GM19463 (cell line): ENCODE measurements at regions not wholly inside any gene's neighbourhood (a gene's known extent, or its start where the extent isn't known, plus 50 kb on each side); places are given as distances from the start of the nearest gene placed in this dataset.
"Not testable (repeated sequence)": the region's sequence is repeated elsewhere in the genome, so short reads cannot be mapped to it uniquely, and the experiment has no call there.

Experiments
- ATAC-seq: cut with Tn5 transposase; IDR thresholded peaks from one replicate; pipeline ENCODE4 v1.9.1; 2021; ENCODE audit warnings: mild to moderate bottlenecking, moderate library complexity; ENCODE audit not compliant: unreplicated experiment

GRCh38 chr9:126165755-126166154, 160.9 kb upstream of the MVB12B start:
- no peak for ATAC-seq

DNA sequence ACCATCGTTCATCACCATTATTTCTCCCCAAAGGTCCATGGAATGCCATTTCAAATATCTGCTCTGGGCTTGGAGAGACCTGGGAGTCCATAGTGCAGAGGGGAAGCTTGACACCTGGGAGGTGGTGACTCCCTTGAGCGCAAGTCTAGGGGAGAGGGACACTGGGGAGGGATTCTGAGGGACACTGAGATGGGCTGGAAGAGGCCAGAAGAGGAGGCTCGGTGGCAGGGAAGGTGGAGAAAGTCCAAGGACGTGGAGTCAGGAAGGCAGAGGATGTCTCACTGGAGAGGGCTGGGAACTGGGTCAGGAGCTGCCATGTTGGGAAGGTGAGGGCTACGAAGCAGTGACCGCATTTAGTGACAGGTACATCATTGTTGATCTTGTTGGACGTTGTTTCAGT, 160.3 kb upstream of the MVB12B start:
- ATAC-seq, result no peak

- no peak for ATAC-seq
Observed at GRCh38 chr9:126166866-126167265, 159.8 kb upstream of the MVB12B start.

- no peak for ATAC-seq
Observed at GRCh38 chr9:126169736-126170135, 156.9 kb upstream of the MVB12B start.

- no peak for ATAC-seq
Observed at GRCh38 chr9:126170286-126170823, 156.3 kb upstream of the MVB12B start.

DNA sequence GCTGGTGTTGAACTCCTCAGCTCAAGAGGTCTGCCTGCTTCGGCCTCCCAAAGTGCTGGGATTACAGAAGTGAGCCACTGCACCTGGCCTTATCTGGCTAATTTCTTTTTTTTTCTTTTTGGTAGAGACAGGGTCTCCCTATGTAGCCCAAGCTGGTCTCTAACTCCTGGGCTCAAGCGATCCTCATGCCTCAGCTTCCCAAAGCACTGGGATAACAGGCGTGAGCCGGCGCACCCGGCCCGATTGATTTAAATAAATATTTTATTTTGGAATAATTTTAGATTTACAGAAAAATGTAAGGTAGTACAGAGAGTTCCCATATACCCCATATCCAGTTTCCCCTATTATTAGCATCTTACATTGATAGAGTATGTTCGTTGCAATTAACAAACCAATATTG, 155.0 kb upstream of the MVB12B start:
- ATAC-seq, result no peak

- no peak for ATAC-seq
Observed at GRCh38 chr9:126173401-126173800, 153.2 kb upstream of the MVB12B start.

DNA sequence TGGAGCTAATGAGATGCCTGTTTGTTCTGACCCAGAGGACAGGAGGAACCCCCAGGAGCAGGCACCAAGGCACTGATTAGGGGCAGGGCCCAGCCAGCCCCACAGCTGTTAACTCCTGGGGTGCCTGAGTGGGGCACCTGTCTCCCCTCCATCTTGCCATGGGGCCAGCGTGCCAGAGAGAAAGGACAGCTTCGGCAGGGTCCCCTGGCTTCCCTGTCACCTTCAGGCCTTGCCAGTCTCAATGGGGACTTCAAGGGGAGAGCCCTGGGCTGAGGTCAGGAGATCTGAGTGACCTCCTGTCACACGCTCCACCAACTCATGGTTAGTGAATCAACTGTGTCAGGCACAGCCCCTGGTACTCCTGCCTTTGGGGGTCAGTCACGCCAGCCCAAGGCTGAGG, 152.7 kb upstream of the MVB12B start:
- no peak for ATAC-seq

GRCh38 chr9:126183266-126183665, 143.4 kb upstream of the MVB12B start:
- ATAC-seq, result no peak

DNA sequence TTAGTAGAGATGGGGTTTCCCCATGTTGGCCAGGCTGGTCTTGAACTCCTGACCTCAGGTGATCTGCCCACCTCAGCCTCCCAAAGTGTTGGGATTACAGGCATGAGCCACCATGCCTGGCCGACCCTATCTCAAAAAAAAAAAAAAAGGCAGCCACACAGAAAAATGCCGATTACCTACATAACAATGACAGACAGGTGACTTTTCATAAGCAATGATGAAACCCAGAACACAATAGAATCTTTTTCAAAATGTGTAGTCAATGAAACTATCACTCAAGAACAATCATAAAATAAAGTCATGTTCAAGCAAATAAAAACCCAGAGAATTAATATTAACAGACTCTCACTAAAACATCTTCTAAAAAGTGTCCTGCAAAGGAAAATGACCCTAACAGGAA, 135.6 kb upstream of the MVB12B start:
- ATAC-seq, result not testable (repeated sequence)

DNA sequence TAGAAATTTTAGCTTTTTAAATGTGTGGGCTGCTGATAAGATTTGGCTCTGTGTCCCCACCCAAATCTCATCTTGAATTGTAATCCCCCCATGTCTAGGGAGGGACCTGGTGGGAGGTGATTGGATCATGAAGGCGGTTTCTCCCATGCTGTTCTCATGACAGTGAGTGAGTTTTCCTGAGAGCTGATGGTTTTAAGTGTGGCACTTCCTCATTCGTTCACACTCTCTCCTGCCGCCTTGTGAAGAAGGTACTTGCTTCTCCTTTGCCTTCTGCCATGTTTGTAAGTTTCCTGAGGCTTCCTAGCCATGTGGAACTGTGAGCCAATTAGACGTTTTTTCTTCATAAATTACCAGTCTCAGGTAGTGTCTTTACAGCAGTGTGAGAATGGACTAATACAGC, 127.8 kb upstream of the MVB12B start:
- ATAC-seq, result no peak

- no peak for ATAC-seq
Observed at GRCh38 chr9:126203313-126203712, 123.3 kb upstream of the MVB12B start.

- ATAC-seq, result no peak
Observed at GRCh38 chr9:126204197-126204596, 122.4 kb upstream of the MVB12B start.

DNA sequence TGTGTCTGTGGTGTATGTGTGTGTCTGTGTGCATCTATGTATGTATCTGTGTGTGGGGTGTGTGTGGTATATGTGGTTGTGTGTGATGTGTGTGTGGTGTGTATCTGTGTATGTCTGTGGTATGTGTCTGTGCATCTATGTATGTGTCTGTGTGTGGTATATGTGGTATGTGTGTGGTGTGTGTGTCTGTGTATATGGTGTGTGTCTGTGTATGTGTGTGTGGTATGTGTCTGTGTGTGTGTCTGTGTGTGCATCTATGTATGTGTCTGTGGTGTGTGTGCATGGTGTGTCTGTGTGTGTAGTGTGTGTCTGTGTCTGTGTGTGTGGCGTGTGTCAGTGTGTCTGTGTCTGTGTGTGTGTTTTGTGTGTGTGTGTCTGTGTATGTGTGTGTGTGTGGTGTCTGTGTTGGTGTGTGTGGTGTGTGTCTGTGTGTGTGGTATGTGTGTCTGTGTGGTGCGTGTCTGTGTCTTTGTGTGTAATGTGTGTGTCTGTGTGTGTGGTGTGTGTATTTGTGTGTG, 121.9 kb upstream of the MVB12B start:
- ATAC-seq, result no peak

DNA sequence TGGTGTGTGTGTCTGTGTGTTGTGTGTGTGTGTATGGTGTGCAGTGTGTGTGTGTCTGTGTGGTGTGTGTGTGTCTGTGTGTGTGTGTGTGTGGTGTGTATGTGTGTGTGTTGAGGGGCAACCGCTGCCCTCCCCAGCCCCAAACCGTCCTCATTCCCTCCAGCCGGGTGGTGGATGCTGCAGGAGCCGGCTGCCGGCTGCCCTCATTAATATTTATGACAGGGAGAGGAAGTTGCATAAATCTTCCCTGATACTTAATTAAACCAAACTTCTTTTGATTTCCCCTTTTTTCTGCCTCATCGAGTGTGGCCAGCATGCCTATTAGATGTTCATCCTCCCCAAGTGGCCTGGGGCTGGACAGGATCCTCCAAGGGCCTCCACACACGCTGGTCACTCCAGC, 121.4 kb upstream of the MVB12B start:
- no peak for ATAC-seq

DNA sequence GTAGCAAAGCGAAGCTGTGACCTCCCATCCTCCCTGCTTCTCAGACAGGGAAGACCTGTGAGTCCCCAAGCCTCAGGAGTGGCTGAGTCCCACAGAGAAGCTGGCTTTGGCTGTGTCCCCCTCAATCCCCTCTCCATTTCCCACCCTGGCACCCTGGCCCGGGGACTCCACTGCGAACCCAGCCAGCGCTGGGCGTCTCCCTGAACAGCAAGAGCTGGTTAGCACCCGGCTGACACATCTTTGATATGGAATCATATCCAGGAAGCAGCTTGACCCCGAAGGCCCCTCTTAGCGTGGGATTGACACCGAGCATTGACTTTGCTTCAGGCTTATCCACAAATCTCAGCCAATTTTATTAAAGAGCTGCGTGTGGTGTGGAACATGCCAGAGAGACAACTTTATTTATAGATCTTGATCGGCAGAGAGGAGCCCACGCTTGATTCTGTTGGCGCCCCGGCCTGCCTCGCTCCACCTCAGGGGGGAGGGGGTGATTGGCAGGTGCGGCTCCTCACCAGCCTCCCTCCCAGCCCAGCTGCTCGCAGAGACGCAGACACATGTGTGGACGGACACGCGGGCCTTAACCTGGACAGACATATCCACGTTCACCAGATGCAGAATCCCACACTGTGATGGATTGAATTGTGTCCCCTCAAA, 120.7 kb upstream of the MVB12B start:
- ATAC-seq, result no peak

GRCh38 chr9:126207256-126207655, 119.4 kb upstream of the MVB12B start:
- no peak for ATAC-seq

DNA sequence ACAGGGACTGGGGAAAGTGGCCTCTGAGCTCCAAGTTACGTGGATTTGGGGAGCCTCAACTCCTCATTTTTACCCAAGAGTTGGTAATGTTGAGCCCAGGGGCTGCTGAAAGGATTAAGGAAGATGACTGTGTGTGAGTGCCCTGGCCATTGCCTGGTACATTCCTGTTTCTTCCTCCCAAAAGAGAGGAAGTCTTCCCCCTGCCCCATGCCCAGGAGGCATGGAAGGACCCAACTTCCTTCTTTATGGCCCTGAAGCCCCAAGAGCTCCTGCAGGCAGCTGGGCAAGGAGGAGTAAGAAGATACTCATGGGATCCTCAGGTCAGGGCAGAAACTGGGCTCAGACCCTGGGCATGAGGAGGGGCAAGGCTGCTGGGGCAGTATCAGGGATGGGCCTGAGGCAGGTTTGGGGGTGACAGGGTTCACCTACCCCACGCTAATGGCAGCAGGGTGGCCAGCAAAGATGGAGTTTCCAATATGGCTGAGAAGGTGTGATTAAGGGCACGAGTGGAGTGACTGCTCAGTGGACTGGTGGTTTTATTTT, 118.3 kb upstream of the MVB12B start:
- ATAC-seq, result no peak

GRCh38 chr9:126211441-126212074, 115.1 kb upstream of the MVB12B start:
- ATAC-seq, result no peak

DNA sequence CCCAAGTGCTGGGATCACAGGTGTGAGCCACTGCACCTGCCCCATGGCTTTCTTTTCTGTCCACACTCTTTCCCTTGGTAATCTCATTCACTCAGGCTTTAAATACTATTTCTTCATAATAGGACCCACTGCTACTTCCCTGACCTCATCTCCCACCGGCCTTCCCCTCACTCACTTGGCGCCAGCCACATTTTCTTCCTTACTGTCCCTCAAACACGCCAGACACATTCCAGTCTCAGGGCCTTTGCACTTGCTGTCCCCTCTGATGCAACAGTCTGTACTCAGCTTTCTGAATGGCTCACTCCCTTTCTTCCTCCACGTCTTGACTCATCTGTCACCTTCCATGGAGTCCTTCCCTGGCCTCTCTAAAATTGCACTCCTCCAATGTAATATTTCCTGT, 111.1 kb upstream of the MVB12B start:
- no peak for ATAC-seq

- ATAC-seq, result no peak
Observed at GRCh38 chr9:126216826-126217225, 109.8 kb upstream of the MVB12B start.

DNA sequence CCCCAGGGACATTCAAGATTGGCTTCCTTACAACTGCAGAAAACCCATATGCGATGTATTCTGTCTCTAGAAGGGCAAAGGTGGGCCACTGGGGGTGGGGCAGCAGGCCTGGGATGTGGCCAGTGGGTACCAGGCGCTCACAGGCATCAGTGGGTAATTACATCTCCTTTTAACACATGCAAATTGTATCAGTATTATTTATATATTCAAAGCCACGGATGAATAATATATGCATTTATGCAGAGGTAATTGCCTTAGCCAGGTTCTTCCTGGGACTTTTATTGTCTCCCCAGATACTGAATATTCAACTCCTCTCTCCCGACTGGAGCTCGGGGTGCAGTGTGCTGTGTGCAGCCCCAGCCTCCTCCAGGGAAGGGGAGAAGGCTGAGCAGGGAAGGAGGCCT, 109.4 kb upstream of the MVB12B start:
- ATAC-seq, result no peak
